GM19372 (cell line): ENCODE measurements at regions not wholly inside any gene's neighbourhood (a gene's known extent, or its start where the extent isn't known, plus 50 kb on each side); places are given as distances from the start of the nearest gene placed in this dataset.

Source experiments
- ATAC-seq: cut with Tn5 transposase; IDR thresholded peaks from one replicate; pipeline ENCODE4 v1.9.1; 2021; ENCODE audit warnings: mild to moderate bottlenecking, low read depth, moderate library complexity; ENCODE audit not compliant: unreplicated experiment

GRCh38 chrX:38856670-38857265, 55.5 kb downstream of the MID1IP1 start:
- ATAC-seq, result no peak

GRCh38 chrX:38857736-38858523, 56.7 kb downstream of the MID1IP1 start:
- no peak for ATAC-seq

- no peak for ATAC-seq
Measured at GRCh38 chrX:38859602-38860001, 58.3 kb downstream of the MID1IP1 start.

- no peak for ATAC-seq
Measured at GRCh38 chrX:38860106-38861013, 59.1 kb downstream of the MID1IP1 start.

GRCh38 chrX:38861489-38861888, 60.2 kb downstream of the MID1IP1 start:
- ATAC-seq, result no peak

GRCh38 chrX:38862100-38862499, 60.8 kb downstream of the MID1IP1 start:
- no peak for ATAC-seq

GRCh38 chrX:38864165-38864564, 62.9 kb downstream of the MID1IP1 start:
- no peak for ATAC-seq

GRCh38 chrX:38868321-38868720, 67.1 kb downstream of the MID1IP1 start:
- ATAC-seq, result no peak

- no peak for ATAC-seq
Measured at GRCh38 chrX:38868941-38869401, 67.7 kb downstream of the MID1IP1 start.

GRCh38 chrX:38870361-38870895, 69.2 kb downstream of the MID1IP1 start:
- no peak for ATAC-seq

GRCh38 chrX:38871129-38872029, 70.1 kb downstream of the MID1IP1 start:
- no peak for ATAC-seq

- ATAC-seq, result no peak
Measured at GRCh38 chrX:38877366-38877765, 76.1 kb downstream of the MID1IP1 start.

- ATAC-seq, result no peak
Measured at GRCh38 chrX:38878641-38879340, 77.5 kb downstream of the MID1IP1 start.

- peak; percentile 52 for ATAC-seq
Measured at GRCh38 chrX:38879631-38880220, 78.5 kb downstream of the MID1IP1 start.

GRCh38 chrX:38880296-38880854, 79.1 kb downstream of the MID1IP1 start:
- ATAC-seq, result no peak

GRCh38 chrX:38881066-38881465, 79.8 kb downstream of the MID1IP1 start:
- ATAC-seq, result no peak

- no peak for ATAC-seq
Measured at GRCh38 chrX:38881727-38882126, 80.5 kb downstream of the MID1IP1 start.

GRCh38 chrX:38882894-38883626, 81.8 kb downstream of the MID1IP1 start:
- no peak for ATAC-seq
